ENCODE measurements at regions not wholly inside any gene's neighbourhood (a gene's known extent, or its start where the extent isn't known, plus 50 kb on each side); places are given as distances from the start of the nearest gene placed in this dataset.

DNA sequence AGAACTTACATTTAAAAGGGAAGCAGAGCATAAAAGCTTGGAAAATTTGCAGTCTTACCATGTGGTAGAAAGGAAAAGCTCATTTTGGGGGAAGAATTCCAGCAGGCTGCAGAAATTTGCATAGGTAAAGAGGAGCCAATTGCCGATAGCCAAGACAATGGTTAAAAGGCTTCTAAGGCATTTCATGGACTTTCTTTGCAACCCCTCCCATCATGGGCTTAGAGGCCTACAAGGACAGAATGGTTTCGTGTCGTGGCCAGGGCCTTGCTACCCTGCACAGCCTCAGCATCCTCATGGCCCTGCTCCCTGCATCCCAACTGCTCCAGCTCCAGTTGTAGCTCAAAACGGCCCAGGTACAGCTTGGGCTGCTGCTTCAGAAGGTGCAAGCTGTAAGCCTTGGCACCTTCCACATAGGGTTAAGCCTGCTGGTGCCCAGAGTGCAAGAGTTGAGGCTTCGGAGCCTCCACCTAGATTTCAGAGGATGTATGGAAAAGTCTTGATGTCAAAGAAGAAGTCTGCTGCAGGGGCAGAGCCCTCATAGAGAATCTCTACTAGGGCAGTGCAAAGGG lies 420.3 kb downstream of the PCDH17 start:
- DNase-seq = no peak

DNA sequence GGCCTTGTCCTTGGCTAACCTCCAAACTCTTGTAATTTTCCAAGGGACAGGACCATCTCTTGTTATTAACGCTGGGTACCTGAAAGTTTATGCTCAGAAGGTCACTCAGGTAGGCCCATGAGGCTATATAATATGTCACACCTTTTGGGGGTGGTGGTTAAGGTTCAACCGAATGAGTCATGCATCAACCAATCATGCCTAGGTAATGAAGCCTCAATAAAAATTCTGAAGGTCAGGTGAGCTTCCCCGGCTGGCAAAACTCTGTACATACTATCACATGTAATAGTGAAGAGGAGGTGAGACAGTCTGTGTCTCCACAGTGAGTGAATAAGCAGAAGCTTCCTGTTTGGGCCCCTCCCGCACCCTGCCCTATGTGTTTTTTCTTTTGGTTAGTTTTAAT lies 424.9 kb downstream of the PCDH17 start:
- DNase-seq = no peak

DNA sequence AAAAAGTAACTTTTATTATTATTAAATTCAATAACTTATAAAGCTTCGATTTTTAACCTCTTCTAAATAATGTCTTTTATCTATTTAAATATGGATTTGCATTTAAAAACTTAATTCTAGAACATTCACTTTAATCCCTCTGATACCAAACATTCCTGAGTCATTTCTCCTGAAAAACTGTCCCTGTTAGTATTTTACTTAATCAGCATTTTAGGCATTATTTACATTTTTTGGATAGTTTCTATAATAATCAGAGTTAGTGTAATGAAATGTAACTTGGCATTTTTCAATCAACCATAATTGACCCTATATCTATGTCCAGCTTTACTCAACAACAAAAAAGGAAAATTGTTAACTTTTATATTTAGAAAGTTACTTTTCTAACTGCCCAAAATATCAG lies 428.1 kb downstream of the PCDH17 start:
- no peak for DNase-seq

DNA sequence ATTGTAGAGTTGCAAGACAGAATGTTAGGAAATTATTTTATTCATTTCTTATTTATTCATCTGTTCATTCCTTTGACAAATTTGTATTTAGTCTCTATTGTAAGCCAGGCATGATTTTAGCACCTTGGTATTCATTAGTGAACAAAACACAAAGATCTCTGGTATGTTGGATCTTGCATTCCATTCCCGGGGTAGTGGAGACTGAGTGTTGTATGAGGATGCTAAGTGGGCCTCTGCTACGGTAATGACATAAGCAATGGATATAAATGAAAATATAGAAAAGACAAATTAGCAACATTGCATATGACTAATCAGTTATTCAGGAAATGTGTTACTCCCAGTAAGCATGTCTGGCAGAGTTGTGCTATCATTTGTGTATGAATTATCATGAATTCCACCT lies 449.3 kb downstream of the PCDH17 start:
- DNase-seq = no peak

DNA sequence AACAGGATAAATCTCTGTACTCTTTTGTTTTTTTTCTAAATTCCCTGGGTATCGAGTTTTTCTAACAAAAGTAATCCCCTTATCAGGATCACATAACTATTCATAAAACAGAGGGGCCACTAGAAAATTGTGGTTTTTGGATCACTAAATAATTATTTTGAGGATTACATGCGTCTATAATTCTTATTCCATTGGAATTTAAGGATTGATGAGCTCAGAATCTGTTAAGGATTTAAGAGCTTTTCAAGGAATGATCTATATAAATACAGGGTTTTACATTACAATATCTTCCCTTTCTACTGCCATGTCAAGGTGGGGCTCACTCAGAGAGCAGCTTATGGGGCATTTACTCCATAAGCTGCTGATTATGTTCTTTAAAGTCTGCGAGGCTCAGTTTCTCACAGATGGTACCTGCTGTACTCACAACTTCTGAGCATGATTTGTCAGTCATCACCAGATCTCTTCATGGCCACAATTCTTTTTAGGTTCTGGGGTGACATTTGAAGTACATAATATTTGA lies 449.8 kb downstream of the PCDH17 start:
- no peak for DNase-seq

DNA sequence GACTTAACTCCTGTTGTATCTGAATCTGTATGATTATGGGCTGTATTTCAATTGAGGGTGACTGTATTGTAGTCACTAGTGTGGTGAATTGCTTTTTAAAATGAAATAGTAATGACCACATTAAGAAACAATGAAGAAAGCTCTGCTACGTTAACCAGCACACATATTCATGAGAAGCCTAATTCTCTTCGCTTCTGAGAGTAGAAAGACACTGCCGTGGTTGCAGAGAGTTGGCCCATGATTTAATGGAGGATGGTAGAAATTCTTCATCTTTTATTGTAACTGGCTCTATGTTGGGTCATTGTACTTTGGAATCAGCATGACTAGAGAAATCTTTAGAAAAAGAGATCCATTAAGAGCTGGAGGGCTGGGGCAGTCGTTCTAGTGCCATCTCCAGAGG lies 451.5 kb downstream of the PCDH17 start:
- DNase-seq = no peak

DNA sequence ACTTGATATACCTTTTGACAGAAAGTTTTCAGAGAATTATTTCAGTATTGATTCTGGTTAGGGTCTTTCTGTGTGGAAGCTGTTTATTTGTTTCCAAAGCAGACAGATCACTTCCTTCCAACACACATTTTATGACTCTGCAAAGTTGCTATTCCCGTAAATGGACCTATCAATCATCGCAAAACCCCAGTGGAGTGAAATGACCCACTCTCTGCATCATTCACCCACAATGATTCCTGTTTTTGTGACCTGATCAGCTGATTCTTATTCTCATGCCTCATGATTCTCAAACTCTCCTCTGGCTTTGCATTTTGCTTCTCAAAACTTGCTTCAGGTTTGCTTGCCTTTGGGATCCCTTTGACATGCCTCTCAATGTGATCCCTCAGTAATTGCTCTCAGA lies 453.7 kb downstream of the PCDH17 start:
- no peak for DNase-seq

DNA sequence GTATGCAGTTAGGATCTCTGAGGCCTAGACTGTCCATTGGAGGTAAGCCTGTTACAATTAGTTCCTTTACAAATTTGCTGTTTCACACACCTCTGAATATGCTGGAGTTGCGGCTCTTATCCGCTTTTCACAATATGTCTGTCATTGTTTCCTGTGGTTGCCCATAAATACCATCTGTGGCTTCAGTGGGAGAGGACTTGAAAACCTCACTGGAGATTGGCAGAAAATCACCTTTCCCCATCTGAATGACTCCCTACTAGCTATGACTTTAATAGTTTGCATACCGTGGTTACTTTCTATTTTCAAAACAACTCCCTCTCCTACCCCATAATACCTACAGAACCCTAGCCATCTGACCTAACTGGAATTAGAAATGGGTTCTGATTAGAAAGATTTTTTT lies 454.3 kb downstream of the PCDH17 start:
- DNase-seq = no peak

DNA sequence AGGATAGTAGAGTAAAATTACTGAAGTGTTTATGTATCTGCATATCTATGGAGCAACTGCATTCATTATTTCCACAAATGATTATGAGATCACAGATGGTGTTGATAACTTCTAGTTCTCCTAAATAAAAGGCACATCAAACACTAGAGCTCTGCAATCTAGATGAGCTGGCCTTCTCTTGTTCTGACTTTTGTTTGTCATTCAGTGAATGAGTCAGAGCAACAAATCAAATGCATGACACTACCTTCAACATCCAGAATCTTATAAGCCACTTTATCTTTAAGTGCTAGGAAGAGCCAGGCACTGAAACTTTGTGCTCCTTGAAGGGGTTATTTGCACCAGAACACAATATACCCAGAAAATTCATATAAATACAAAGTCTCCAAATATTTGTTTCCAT lies 456.0 kb downstream of the PCDH17 start:
- no peak for DNase-seq

DNA sequence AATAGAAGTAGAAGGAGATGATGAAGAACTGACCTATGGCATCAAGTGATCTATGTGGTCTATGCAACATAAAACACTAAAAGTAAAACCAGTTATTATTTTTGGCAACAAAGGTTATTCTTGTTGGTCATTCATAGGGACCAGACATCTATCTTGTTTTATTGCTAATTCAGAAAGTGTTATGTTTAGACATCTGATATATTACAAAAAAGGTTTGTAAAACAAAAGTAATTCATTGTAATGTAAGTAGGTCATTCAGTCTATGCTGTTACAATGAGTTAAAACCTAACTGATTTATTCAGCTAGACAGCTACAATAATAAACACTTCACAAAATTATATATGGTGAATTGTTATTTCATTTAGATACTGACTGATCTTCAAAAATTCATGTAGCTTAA lies 461.9 kb downstream of the PCDH17 start:
- DNase-seq = no peak

DNA sequence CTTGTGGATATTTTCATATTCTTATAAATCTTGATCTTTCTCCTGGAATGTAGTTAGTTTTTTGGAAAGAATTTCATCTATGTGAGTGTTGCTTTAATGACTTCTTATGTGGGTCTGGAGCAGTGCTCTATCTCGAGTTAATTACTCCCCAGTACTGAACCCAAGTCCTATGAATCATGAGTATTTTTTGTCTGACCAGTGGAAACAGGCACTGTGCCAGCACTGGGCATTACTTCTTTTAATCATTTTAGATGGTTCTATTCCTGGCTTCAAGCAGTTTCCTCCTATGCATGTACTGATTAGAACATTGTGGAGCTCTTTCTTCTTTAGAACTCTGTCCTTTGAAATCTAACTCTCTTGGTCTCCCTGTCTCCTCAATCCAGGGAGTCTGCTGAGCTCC lies 466.3 kb downstream of the PCDH17 start:
- DNase-seq = no peak

DNA sequence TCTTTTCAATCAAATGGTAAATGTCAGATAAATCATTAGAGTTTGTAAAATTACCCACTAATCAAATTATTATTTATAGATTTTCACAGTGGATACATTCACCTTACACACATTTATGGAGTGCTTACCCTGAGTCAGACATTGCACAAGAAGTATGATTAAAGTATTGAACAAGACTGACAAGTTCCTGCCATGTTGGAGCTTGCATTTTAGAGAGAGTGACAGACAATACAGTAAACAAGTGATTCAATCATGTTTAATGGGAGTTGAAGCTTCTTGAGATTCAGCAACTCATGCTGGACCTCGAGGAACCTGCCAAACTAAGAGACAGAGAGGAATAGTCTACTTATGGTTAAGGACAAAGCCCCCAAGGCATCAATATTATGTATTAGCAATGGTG lies 487.8 kb downstream of the PCDH17 start:
- DNase-seq = no peak

DNA sequence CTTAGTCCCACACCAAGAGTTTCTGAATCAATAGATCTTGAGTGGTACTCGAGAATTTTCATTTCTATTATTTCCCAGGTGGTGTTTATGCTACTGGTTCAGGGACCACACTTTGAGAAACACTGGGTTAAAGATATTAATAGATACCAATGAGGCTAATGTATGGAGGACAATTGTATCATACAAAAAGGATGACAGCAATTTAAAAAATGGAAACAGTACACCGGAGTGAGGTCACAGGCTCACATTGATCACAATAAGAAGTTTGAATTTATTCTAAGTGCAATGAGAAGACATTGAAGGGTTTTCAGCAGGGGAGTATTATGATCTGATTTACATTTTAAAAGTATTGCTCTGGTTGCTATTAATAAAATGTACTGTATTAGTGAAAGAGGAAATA lies 488.3 kb downstream of the PCDH17 start:
- DNase-seq = no peak

DNA sequence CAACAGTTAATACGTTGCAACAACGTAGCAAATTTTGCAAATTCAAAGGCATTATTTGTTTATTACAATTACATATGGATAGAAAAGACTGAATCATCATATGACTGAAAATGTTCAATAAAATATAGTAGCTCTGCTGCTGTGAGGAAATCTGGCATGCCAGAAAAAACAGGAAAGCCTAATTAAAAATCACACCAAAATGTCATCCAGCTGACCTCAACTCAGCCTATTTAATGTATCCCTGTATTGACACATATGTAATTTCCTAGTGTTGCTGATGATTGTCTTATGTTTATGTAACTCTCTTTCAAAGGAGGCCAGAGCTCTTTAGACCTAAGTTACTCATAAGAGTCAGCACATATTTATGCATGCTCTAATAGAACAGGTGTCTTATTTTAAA lies 495.0 kb downstream of the PCDH17 start:
- no peak for DNase-seq

DNA sequence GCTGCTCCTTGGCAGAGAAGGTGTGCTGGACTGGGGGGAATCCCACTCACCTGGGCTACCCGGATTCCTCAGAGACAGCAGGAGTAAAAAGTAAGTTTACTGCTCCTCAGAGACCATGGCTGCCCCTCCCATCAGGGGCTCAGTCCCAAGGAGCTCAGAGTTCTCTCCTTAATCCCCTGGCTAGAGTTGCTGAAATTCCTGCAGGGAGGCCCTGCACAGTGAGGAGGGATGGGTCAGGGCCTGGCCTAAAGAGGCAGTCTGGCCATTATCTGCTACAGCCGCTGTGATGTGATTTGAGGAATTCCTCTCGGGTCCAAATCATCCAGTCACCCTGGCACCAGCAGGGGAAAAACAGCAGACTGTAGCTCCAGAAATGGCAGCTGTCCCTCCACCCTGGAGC lies 502.5 kb downstream of the PCDH17 start:
- DNase-seq = no peak

DNA sequence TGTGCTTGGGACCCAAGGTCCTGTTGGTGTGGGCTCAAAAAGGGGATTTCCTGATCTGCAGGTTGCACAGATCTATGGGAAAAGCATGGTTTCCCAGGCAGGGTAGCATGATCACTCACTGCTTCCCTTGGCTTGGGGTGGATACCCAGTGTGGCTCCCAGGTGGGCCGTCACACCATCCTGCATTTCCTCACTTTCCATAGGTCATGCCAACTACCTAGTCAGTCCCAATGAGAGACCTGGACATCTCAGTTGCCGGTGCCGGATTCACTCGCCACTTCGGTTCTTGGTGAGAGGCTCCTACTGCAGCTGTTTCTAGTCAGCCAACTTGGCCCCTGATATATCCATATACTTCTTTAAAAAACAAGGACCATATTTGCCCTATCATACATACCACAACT lies 503.0 kb downstream of the PCDH17 start:
- no peak for DNase-seq

DNA sequence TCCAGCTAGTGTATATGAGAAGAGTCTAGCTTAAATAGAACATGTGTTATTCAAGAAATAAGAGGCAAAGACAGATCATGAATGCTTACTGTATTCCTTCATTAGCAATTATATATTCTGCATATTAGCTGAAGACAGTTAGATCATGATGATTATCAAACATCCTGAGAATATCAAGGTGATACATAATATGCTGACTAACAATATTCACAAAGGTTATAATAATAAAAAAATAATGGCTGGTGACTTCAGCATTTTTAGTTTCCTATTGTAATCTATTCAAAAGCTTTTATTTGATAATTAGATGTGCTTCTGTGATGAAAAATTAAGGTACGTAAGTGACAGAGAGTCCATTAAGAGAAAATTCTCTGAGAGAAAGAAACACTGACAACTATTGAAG lies 511.4 kb downstream of the PCDH17 start:
- DNase-seq = no peak

DNA sequence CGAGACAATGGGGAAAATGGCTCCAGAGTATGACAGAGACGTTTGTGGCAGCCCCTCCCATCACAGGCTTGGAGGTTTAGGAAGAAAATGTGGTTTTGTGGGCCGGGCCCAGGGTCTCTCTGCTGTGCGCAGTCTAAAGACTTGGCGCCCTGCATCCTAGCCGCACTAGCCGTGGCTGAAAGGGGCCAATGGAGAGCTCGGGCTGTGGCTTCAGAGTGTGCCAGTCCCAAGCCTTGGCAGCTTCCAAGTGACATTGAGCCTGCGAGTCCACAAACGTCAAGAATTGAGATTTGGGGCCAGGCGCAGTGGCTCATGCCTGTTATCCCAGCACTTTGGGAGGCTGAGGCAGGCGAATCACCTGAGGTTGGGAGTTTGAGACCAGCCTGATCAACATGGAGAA lies 513.1 kb downstream of the PCDH17 start:
- no peak for DNase-seq

DNA sequence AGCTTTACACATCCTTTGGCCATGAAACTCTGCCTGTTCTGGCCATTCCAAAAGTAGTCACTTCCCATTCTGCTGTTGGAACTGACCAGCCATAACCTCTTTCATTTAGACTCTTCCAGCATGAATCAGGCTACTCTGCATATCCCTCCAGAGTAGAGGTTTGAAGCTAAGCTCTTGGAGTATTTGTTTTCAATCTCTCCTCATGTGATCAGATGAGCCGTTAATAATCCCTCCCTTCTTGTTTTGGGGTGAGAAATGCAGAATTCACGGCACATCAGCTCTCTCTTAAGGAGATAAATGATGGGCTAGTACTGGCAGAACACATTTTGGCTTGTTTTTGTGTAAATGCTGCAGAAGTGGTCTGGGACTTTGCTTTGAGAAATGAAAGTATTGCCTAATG lies 519.9 kb downstream of the PCDH17 start:
- no peak for DNase-seq

DNA sequence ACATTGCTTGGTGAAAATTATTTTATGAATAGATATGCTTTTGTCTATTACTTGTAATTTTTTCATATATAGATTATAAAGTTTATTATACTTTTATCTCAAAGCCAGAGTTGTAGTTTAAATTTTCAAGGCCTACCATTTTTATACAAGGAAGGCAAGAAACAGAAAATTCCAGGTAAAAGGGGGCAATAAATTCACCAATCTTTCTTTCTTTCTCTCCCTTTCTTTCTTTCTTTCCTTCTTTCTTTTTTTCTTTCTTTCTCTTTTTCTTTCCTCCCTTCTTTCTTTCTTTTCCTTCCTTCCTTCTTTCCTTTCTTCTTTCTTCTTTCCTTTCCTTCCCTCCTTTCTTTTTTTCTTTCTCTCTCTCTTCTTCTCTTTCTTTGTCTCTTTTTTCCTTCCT lies 529.4 kb downstream of the PCDH17 start:
- no peak for DNase-seq

DNA sequence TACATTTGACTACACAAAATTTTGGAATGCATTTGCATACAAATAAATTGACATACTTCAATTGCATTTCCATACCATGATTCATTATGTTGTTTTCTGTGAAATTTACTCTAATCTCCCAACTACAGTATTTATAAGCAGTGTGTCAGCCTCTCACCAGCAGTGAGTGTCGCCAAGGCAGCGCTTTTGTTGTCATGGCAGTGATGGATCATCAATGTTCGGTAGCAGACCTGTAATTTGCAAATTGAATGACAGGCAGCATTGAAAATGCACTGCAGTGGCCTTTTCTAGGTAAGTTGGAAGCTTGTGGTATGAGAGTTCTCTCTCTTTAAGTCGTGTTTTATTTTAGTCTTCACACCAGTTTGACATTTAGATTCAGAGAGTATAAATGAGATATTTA lies 534.1 kb downstream of the PCDH17 start:
- DNase-seq = no peak

DNA sequence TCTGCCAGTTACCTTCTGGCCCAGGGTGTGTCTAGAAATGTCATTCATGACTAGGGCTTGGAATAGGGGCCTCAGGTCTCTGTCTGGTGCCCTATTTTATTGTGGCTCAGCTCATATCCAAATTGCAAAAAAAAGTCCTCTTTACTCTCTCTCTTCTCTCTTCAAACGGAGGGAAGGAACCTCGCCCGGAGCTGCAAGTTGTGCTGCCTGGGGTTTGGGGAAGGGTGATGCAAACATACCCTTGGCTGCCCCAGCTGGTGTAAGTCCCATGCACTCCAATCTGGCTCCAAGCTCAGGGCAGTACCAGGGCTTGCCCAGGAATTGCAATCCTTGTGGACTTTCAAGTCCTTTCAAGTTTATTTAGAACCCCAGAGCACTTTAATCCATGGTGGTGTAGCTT lies 549.6 kb downstream of the PCDH17 start:
- no peak for DNase-seq

DNA sequence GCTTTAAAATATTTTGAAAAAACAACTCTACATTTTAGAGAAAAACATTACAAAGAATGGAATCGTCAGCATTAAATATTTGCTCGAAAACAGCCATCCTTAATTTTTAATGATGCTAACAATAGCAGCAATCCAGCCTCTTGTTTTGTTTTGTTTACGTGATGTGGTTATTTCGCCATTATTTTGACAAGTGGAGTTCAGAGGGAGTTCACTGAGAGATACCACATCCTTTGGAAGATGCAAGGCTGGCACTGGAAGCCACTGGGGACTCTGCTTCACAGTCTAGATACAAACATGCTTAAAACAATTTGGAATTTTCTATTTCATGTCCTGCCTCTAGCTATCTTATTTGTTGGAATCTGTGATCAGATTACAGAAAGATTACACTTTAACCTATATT lies 556.3 kb downstream of the PCDH17 start:
- no peak for DNase-seq

DNA sequence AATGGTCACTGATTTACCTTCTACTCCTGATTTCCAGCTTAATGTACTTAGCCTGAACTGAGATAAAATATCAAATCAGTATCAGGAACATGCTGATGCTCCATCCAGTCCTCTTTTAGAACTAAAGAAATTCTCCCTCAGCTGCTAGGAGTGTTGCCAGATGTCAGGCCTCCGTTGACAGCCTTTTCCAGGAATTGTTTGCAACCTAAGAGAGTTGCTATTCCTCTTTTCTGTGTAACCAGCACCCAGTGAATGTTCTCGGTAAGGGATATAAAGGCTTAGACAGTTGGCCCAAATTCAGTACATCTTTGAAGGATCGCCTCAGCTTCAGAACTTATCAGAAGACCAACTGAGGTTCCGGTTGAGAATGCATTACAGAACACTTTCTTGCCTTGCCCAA lies 559.0 kb downstream of the PCDH17 start:
- DNase-seq = no peak

DNA sequence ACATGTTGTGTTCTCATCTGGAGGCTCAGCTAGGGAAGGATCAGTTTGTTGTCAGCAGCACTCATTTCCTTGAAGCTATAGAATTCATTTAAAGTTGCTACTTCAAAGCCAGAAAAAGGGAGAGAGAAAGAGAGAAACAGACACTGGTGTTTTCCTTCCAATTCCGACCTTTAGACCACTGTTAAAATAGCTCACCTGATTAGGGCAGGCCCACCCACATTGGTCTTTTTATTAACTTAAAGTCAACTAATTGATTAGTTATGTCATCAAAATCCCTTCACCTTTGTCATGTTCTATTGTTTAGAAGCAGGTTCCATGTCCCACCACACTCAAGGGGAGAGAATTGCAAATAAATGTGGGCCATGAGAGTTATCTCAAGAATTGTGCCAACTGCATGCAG lies 560.2 kb downstream of the PCDH17 start:
- DNase-seq = no peak

DNA sequence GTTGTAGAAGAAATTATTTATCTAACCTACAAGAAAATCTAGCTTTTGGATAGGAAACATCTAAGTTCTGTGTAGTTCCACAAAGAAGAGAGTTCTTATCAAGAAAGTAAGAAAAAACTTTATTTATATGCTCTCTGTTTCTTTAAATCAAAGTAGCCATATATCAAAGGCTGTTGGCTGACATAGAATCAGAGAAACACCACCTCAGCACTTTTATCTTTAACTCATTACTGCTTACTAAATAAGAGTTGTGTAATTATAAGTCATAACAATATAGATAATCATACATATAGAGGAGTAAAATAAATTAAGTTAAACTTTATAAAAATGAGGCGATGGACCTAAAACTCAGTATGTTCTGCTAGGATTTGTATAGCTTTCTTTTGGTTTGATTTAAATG lies 570.6 kb downstream of the PCDH17 start:
- DNase-seq = no peak
